Astrocyte of the spinal cord (primary cell): ENCODE measurements at regions not wholly inside any gene's neighbourhood (a gene's known extent, or its start where the extent isn't known, plus 50 kb on each side); places are given as distances from the start of the nearest gene placed in this dataset.

ENCODE experiments used
- DNase-seq: peaks from one replicate; pipeline ENCODE4 v3.0.0; 2011; ENCODE audit warnings: low read depth, low spot score
- H3K4me3 ChIP-seq: 2 replicates; pipeline ENCODE4 v1.5.1; 2011; ENCODE audit warnings: low read depth, mild to moderate bottlenecking, low read length, moderate library complexity
- CTCF ChIP-seq: IDR thresholded peaks from 2 replicates; pipeline ENCODE4 v1.5.1; 2012; ENCODE audit warnings: low read depth, mild to moderate bottlenecking, low read length, inconsistent platforms
- in situ Hi-C: cut with HindIII; loops from 2 replicates; pipeline ENCODE4 v1.10.0; 2017; ENCODE audit warnings: low sequenced_read_pairs

GRCh38 chr3:156614642-156615511 lies 59.5 kb upstream of the TIPARP start:
- in situ Hi-C loops = no loop called here
- peak; percentile 60 for DNase-seq
- H3K4me3 ChIP-seq = no peak overlapping the region
- TF ChIP-seq CTCF = no peak

- DNase-seq = no peak
- TF ChIP-seq CTCF = no peak
- no peak overlapping the region for H3K4me3 ChIP-seq
- in situ Hi-C loops = no loop called here
These were observed 58.0 kb upstream of the SSR3 start for GRCh38 chr3:156612903-156613302.

GRCh38 chr3:156611870-156612494 lies 57.1 kb upstream of the SSR3 start:
- no peak for TF ChIP-seq CTCF

GRCh38 chr3:156610154-156610553 lies 55.2 kb upstream of the SSR3 start:
- in situ Hi-C loops = no loop called here
- DNase-seq = no peak
- no peak overlapping the region for H3K4me3 ChIP-seq
- TF ChIP-seq CTCF = no peak

More at GRCh38 chr3:156611870-156612494, 57.1 kb upstream of the SSR3 start:
- no peak for DNase-seq
- in situ Hi-C loops = no loop called here
- H3K4me3 ChIP-seq = no peak overlapping the region

- no peak for TF ChIP-seq CTCF
- in situ Hi-C loops = no loop called here
- no peak for DNase-seq
- no peak overlapping the region for H3K4me3 ChIP-seq
These were observed 54.6 kb upstream of the SSR3 start for GRCh38 chr3:156609546-156609945.

GRCh38 chr3:156608601-156609514 lies 53.9 kb upstream of the SSR3 start:
- in situ Hi-C loops = no loop called here
- H3K4me3 ChIP-seq = no peak overlapping the region
- DNase-seq = no peak
- no peak for TF ChIP-seq CTCF
